Hematopoietic multipotent progenitor cell treated with erythropoietin and hydrocortisone succinate and interleukin-3 and kit ligand, for 4 days (in vitro differentiated cells): ENCODE measurements at regions not wholly inside any gene's neighbourhood (a gene's known extent, or its start where the extent isn't known, plus 50 kb on each side); places are given as distances from the start of the nearest gene placed in this dataset.

Experiments used
- DNase-seq: peaks from one replicate; pipeline ENCODE4 v3.0.0-alpha.2; 2015

DNA sequence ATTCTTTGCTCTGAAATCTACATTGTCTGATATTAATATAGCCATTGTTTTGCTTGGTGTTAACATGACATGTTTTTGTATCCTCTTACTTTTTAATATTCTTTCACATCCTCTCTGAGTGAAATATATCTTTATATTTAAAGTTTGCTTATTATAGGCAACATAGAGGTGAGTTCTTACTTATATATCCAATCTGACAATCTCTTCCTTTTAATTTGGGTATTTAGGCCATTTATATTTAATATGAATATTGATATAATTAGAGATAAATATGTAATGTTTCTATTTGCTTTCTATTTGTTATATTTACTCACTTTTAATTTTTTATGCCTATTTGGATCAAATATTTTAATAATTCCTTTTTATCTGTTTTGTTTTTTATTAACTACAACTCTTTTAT, 554.1 kb upstream of the SALL1 start:
- no peak for DNase-seq

- DNase-seq: no peak
These were observed 550.0 kb upstream of the SALL1 start for GRCh38 chr16:51701025-51701424.

DNA sequence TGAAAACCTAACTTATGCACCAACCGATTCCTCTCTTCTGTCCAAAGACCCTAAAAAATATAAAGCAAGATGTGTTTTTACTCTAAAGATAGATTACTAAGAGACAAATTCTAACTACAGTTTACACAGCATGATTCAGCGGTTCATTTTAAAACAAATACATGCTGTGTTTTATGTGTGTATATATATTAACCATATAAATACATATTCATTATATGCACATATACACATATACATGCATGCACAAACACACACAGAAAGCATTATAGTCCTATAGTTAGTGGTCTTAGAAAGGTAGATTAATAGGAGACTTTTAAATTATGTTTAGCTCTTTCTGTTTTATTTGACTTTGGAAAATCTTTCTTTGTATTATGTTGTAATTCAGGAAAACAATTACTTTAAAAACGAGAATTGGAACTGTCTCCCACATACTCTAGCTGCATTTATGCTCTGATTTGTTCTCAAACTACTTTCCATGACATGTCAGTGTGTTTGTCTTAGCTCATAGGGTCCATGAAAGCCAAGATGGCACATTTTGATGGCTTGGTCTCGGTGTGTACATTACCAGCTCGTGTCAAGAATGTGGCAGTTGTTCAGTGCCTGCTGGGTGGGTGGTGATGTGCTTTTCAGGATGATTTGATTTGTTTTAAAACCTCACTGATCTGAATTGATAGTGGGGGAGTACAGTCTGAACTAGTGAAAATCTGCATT, 548.8 kb upstream of the SALL1 start:
- no peak for DNase-seq

- no peak for DNase-seq
These were observed 547.6 kb upstream of the SALL1 start for GRCh38 chr16:51698647-51699046.

DNA sequence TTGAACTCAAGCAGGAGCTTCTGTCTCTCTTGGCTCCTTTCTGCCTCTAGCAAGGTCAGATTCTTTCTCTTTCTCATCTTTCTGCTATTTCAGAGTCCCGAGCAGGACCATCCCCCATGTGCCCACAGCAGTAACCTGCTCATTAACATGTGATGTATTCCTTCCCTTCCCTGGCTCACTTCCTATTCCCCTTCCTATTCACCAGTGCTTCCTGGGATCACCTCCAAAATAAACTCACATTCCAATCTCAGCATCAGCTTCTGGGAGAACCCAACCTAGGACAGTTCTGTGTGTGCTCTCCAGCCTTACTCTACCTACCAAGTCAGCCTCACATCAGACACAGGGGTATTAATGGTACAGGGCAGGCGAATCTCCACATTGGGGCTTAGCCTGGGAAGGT, 546.4 kb upstream of the SALL1 start:
- DNase-seq: no peak

DNA sequence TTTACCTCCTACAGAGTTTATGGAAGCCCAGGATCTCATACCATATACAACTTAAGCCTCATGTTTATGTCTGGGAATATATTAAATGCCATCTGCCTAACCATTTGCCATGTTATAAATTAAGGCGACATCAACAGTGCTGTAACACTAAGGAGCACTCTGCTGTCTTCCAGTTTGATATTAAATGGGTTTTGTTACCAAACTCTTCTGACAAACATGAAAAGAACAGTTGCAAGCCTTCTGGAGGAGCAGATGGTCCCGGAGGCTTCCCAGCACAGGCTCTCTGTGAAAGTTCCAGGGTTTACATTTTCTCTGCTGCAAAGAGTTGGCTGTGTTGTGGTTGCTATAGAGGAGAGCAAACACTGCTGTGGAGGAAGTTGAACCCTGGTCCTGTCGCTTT, 545.3 kb upstream of the SALL1 start:
- no peak for DNase-seq

DNA sequence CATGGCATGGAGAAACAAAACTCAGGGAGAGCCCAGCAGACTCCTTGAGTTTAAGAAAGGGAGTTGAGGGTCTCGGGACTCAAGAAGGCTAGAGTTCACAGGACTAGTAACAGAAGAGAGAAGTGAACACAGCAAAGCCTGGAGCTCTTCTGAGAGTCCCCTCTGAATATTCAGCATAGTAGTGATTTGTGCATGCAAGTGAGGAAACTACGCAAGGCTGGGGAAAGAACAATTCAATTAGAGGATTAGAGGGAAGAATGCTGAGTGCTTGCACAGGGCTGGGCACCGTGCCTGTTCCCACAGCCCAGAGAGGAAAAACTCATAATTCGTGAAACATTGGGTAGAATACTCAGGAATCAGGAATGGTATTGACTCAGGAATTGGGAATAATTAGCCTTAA, 540.0 kb upstream of the SALL1 start:
- no peak for DNase-seq

DNA sequence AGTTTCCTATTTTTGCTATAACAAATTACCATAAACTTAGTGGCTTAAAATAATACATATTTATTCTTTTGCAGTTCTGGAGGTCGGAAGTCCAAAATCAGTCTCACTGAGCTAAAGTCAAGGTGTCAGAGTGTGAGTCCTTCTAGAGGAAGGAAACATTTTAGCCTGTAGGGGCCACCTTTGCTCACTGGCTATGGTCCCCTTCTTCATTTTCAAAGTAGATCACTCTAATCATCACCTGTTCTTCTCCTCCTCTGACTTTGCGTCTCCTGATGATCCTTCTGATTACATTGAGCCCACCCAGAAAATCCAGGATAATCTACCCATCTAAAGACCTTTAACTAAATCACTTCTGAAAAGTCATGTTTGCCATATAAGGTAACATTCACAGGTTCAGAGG, 534.4 kb upstream of the SALL1 start:
- no peak for DNase-seq

DNA sequence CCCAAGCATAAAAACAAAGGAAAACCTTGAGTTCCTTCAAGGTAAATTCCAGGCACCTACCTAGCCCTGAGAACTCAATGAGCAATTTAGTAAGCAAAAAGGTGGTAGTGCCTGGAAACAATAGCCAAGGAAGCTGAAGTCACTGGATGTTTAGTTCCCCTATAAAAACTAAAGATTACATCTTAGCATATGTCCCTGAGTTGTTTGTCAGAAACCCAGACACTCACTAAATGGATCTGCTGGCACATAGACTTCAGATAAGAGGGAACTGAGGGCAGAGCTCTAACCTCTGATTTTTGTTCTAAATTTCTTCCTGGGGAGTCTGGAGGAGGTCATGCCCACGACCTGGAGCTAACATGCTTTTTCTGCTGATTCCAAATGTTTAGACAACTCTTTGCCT, 532.8 kb upstream of the SALL1 start:
- DNase-seq: no peak

GRCh38 chr16:51682905-51683304, 531.8 kb upstream of the SALL1 start:
- no peak for DNase-seq

DNA sequence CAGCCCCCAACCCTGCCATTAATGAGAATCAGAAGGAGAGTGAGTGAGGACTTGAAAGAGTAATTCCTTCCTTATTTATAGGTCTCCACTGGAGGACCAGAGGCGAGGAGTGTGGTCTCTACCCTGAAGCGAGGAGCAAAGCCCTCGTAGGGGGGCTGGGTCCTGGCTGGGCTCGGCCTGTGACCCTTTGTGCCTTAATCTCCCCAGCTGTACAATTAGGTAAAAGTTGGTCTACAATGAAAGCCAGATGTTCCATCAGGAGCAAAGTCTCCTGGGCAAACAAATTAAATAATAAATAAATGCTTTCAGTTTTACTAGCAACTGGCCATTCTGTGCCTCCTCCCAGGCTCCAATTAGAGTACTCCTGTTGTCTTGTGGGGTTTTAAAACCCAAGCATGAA, 523.5 kb upstream of the SALL1 start:
- no peak for DNase-seq

- DNase-seq: no peak
These were observed 519.5 kb upstream of the SALL1 start for GRCh38 chr16:51670527-51670926.

GRCh38 chr16:51666821-51667220, 515.8 kb upstream of the SALL1 start:
- no peak for DNase-seq

- no peak for DNase-seq
These were observed 515.0 kb upstream of the SALL1 start for GRCh38 chr16:51666074-51666473.

- DNase-seq: no peak
These were observed 514.4 kb upstream of the SALL1 start for GRCh38 chr16:51665436-51665998.

DNA sequence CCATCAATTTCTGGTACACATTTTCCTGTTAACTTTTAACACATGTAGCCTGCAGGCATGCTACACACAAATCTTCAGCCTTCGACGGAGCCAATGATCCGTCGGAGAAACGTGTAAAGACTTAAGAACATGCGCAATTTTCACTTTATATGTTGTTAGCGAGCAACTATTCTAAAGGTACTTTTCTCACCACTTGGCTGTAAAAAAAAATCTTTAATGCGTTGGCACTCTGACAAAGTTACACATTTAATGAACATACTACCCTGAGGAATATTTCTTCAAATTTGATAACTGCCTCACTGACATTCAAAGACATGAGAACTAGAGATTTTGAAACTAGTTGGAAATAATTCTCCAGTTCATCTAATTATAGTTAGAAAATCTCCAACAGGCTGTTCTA, 507.5 kb upstream of the SALL1 start:
- DNase-seq: no peak

- DNase-seq: no peak
These were observed 506.8 kb upstream of the SALL1 start for GRCh38 chr16:51657848-51658247.

DNA sequence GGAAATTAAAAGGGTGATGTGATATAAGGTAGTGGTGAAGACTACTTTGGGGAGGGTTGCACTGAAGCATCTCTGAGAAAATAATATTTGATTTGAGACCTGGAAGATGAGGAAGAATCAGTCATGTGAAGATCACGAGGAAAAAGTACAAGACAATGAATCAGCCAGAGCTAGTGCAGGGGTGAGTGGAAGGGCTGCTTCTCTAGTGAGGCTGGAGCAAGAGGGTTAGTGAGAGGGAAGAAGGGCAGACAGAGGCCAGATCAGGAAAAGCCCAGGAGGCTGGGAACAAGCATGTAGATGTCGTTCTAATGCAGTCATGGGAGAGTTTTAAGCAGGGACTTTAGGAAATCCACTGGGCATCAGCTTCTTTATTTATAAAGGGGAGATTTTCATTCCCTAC, 504.2 kb upstream of the SALL1 start:
- DNase-seq: no peak

- DNase-seq: no peak
These were observed 500.0 kb upstream of the SALL1 start for GRCh38 chr16:51651061-51651466.

DNA sequence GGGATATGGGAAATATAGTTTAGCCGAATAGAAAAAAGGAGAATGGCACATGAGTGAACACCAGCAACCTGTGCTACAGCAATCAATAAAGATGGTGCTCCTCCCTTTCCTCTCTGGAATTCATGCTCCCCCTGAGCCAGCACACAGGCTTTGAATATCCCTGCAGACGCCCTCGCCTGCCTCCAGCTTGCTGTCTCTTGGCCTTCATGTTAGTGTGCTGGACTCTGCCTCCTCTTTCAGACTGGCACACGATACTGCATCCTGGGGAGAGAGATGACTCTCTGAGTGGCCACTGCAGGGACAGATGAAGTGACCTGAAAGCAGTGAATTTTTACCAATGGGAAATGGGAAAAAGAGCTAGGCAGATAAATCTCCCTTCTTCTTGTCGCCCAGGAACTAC, 498.6 kb upstream of the SALL1 start:
- DNase-seq: no peak

DNA sequence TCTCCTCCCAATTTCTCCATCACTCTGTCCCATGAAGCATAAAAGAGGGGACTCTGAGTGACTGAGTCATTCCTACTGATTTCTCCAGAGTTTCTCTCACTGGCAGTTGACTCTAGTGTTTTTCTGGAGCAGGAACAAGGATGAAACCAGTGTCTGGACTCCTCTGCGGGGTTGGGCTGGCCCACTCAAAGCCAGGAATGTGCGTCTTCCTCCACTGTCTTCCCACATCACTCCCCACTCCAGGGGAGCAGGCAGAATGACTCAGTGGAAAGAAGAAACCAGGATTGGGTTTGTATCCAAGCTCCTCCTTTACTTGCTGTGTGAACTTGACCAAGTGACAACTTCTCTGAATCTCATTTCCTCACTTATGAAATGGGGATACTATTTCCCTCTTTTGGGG, 497.5 kb upstream of the SALL1 start:
- DNase-seq: no peak

- DNase-seq: peak; percentile 1
These were observed 490.2 kb upstream of the SALL1 start for GRCh38 chr16:51641191-51641765.

- DNase-seq: no peak
These were observed 489.1 kb upstream of the SALL1 start for GRCh38 chr16:51640196-51640595.

GRCh38 chr16:51638339-51639135, 487.5 kb upstream of the SALL1 start:
- DNase-seq: no peak
